Activated CD8-positive, alpha-beta memory T cell treated with anti-CD3 and anti-CD28 coated beads for 36 hours (primary cell): ENCODE measurements at regions not wholly inside any gene's neighbourhood (a gene's known extent, or its start where the extent isn't known, plus 50 kb on each side); places are given as distances from the start of the nearest gene placed in this dataset.

Source experiments
- CTCF ChIA-PET: fragments of 350-600 bp; sonication (Branson Sonifier 250); formaldehyde crosslinking; loops from one replicate; lab custom pipeline; 2021; ENCODE audit warnings: antibody characterized with exemption; lab: Charles Lee
- POLR2A ChIA-PET: fragments of 350-600 bp; sonication (Branson Sonifier 250); formaldehyde crosslinking; loops from one replicate; lab custom pipeline; 2021; ENCODE audit warnings: antibody characterized with exemption; lab: Charles Lee

- ChIA-PET CTCF (no interaction called here), POLR2A (no interaction called here)
Measured at GRCh38 chr10:89937494-89937893, 236.1 kb downstream of the KIF20B start.

GRCh38 chr10:89940076-89940475, 238.7 kb downstream of the KIF20B start:
- ChIA-PET POLR2A (no interaction called here), CTCF (no interaction called here)

GRCh38 chr10:89942217-89942616, 240.8 kb downstream of the KIF20B start:
- ChIA-PET POLR2A (no interaction called here), CTCF (no interaction called here)

- POLR2A ChIA-PET, result no interaction called here
- CTCF ChIA-PET, result no interaction called here
Measured at GRCh38 chr10:89944138-89944537, 242.7 kb downstream of the KIF20B start.

GRCh38 chr10:89946106-89946505, 244.7 kb downstream of the KIF20B start:
- ChIA-PET POLR2A (no interaction called here), CTCF (no interaction called here)

GRCh38 chr10:89949496-89949895, 248.1 kb downstream of the KIF20B start:
- ChIA-PET POLR2A (no interaction called here), CTCF (no interaction called here)

- CTCF ChIA-PET, result no interaction called here
- POLR2A ChIA-PET, result no interaction called here
Measured at GRCh38 chr10:89952325-89952724, 250.9 kb downstream of the KIF20B start.

- ChIA-PET POLR2A (no interaction called here), CTCF (no interaction called here)
Measured at GRCh38 chr10:89952751-89953150, 251.4 kb downstream of the KIF20B start.

- POLR2A ChIA-PET, result no interaction called here
- CTCF ChIA-PET, result no interaction called here
Measured at GRCh38 chr10:89954061-89954460, 252.7 kb downstream of the KIF20B start.

- POLR2A ChIA-PET, result no interaction called here
- CTCF ChIA-PET, result no interaction called here
Measured at GRCh38 chr10:89954787-89955566, 253.6 kb downstream of the KIF20B start.

- CTCF ChIA-PET, result no interaction called here
- POLR2A ChIA-PET, result no interaction called here
Measured at GRCh38 chr10:89959433-89960110, 258.2 kb downstream of the KIF20B start.

GRCh38 chr10:89963451-89964102, 262.2 kb downstream of the KIF20B start:
- CTCF ChIA-PET, result no interaction called here

GRCh38 chr10:89966211-89966610, 264.8 kb downstream of the KIF20B start:
- CTCF ChIA-PET, result no interaction called here
- POLR2A ChIA-PET, result no interaction called here

More at GRCh38 chr10:89963451-89964102, 262.2 kb downstream of the KIF20B start:
- POLR2A ChIA-PET, result no interaction called here

GRCh38 chr10:89973326-89973725, 271.9 kb downstream of the KIF20B start:
- ChIA-PET CTCF (no interaction called here), POLR2A (no interaction called here)

- CTCF ChIA-PET, result no interaction called here
- POLR2A ChIA-PET, result no interaction called here
Measured at GRCh38 chr10:89975071-89975470, 273.7 kb downstream of the KIF20B start.

GRCh38 chr10:89975771-89976170, 274.4 kb downstream of the KIF20B start:
- CTCF ChIA-PET, result no interaction called here
- POLR2A ChIA-PET, result no interaction called here

- POLR2A ChIA-PET, result no interaction called here
- CTCF ChIA-PET, result no interaction called here
Measured at GRCh38 chr10:89978081-89978480, 276.7 kb downstream of the KIF20B start.

- POLR2A ChIA-PET, result no interaction called here
- CTCF ChIA-PET, result no interaction called here
Measured at GRCh38 chr10:89979726-89980125, 278.3 kb downstream of the KIF20B start.

- CTCF ChIA-PET, result no interaction called here
- POLR2A ChIA-PET, result no interaction called here
Measured at GRCh38 chr10:89980166-89980565, 278.8 kb downstream of the KIF20B start.

- ChIA-PET POLR2A (no interaction called here), CTCF (interaction anchor here (0.7 kb wide), 2 partner anchors 28 to 1131 kb away, joined by 3 to 4 read pairs; no protein-coding TSS in a partner anchor)
Measured at GRCh38 chr10:89981891-89982290, 280.5 kb downstream of the KIF20B start.

- CTCF ChIA-PET, result no interaction called here
Measured at GRCh38 chr10:89985446-89985845, 284.1 kb downstream of the KIF20B start.

More at GRCh38 chr10:89985446-89985845, 284.1 kb downstream of the KIF20B start:
- POLR2A ChIA-PET, result no interaction called here
